Stimulated activated CD8-positive, alpha-beta memory T cell treated with anti-CD3 and anti-CD28 coated beads, Interleukin-12 subunit alpha, Interleukin-12 subunit beta, amount 100 ng/mL, for 4 hours (primary cell): ENCODE measurements at regions not wholly inside any gene's neighbourhood (a gene's known extent, or its start where the extent isn't known, plus 50 kb on each side); places are given as distances from the start of the nearest gene placed in this dataset.
"Not testable (repeated sequence)": the region's sequence is repeated elsewhere in the genome, so short reads cannot be mapped to it uniquely, and the experiment has no call there.

ENCODE experiments used
- DNase-seq: peaks from one replicate; pipeline ENCODE4 v3.0.0-alpha.2; 2020; ENCODE audit warnings: low read depth

DNA sequence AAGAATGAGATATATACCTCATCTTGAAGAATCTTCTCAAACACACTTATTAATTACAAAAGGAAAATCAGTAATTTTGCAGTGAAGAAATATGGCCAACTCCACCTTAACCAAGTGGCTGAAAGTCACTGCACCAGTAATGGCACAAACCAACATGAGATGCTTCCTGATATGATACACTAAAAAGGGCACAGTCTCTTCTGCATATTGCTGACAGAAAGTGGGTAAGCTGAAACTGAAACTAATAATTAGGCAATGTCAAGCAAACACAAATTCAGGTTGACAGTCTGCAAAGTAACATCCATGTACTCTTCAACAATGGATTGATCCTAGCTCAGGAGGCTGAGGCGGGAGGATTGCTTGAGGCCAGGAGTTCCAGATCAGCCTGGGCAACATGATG is 56.1 kb downstream of the ZNF22 start:
- DNase-seq, result not testable (repeated sequence)

DNA sequence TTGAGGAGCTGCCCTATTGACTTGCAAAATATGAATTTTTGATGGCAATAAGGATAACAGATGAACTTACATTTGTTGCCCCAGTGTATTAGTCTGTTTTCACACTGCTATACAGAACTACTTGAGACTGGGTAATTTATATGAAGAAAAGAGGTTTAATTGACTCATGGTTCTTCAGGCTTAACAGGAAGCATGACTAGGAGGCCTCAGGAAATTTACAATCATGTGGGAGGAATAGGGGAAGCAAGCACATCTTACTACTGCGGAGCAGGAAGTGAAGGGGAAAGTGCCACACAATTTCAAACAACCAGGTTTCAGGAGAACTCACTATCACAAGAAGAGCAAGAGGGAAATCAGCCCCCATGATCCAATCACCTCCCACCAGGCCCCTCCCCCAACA is 57.9 kb downstream of the ZNF22 start:
- DNase-seq, result no peak

DNA sequence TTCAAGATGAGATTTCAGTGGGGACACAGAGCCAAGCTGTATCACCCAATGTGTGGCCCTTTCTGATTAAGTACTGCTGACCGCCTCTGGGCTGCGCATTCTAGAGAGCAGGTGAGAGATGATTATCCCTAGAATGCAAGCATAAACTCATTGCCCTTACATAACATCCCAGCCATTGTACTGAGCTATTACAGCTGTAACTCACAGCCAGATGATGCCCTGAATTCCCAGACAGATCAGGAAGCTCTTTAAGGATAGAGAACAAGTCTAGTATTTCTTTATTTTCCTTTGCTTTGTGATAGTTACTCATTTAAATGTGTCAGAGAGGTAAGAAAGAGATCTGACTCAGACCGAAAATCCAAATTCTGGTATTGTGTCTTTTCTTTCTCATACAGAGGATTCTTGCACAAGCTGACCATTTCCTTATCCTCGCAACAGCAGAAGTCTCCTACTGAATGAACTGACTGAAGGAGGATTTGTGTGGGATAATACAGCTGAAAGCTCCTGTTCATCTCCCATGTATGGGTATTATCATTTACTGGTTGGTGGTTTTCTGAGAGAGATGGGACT is 58.4 kb downstream of the ZNF22 start:
- no peak for DNase-seq

DNA sequence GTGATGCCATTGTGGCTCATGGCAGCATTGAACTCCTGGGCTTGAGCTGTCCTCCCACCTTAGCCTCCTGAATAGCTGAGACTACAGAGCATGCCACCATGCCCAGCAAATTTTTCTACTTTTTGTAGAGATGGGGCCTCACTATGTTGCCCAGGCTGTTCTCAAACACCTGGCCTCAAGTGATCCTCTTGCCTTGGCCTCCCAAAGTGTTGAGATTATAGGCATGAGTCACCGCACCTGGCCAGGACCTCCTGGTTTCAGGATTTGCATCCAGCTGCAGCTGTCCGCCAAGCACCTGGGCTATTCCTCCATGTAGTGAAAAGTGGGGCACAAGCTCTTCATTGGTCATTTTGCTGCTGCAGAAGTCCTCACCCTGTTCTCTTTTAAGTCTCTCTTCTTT is 58.9 kb downstream of the ZNF22 start:
- DNase-seq, result no peak

DNA sequence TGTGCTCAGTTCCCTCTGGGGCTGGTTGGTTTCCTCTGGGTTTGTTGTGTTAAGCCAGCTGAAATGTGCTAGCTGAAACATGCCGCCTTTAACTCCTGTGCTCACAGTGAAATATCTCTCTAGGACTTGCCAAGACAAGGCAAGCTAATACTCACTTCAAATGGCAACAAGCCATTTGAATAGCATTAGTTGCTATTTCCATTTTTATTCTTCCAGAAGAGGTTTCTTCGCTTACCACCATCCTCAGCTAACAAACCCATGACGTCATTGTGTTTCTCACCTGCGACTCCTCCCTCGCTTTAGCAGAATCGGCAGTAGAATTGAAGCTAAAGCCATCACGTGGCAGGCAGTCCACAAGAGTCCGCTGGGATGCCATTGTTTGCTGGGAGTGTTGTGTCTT is 61.3 kb downstream of the ZNF22 start:
- DNase-seq, result no peak

DNA sequence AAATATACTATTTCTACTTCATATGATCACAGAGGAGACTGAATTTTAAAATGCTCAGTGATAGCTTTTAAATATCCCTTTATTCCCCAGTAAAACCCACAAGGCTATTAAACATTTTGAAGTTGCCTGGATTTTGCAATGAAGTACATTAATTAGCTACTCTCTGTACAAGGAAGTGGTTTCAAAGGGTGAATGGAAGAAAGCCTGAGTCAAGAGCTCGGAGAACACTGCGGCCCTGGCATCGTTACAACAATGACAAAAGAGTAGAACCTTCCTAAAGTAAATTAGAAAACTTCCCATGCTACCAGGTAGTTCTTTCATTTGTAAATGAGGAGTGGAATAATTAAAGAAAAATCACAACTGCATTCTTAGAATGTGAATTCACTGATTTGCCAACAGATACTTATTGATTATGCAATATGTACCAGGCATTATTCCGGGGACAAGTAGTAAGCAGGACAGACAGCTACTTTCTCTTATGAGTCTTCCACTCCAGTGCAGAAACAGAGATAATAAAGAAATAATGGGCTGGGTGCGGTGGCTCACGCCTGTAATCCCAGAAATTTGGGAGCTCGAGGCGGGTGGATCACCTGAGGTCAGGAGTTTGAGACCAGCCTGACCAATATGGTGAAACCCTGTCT is 63.0 kb downstream of the ZNF22 start:
- no peak for DNase-seq

DNA sequence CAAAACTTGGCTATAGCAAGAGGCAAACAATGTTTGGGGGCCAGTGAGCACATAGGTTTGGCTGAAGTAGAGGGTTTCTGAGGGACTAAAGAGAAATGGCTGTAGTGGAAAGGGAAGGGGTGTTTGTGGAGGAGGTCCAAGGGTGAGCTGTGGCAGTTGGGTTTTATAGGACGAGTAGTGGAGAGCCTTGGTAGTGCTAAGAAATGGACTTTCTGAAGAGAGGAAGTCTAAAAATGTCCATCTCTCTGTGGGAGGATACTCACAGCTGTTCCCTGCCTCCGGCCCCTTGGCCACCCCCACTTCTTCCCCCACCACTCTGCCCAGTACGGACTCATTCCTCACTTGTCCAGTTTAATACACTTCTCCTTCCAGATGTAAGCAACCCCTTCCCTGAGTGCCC is 64.3 kb downstream of the ZNF22 start:
- DNase-seq, result no peak

DNA sequence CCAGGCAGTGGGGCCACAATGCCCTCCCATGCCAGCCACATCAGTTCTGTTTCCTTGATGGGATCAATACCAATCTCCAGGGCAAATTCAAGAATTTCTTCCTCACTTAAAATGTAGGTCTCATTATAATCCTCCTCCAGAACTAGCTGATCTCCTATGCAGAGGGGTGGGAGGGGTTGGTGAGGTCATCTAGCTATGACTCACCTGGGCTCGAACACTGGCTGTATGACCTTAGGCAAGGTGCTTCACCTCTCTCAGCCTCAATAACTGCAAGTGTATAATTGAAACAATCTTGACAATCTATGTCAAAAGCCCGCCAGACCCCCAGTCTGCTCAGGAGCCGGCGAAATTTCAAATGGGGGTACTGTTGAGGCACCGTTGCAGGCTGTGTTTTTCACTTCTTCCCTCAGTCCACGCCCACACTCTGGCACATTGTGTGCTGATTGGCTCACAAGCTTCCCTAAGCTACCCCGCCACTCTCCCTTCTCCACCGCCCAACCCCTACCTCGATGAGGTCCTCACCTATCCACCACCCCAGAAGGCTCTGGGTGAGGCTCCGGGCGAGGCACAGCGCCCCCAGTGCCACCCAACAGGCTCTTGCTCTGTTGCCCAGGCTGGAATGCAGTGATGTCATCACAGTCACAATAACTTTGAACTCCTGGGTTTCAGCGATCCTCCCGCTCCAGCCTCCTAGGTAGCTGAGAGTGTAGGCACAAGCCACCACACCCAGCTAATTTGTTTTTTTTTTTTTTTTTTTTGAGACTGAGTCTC is 70.5 kb downstream of the ZNF22 start:
- no peak for DNase-seq

DNA sequence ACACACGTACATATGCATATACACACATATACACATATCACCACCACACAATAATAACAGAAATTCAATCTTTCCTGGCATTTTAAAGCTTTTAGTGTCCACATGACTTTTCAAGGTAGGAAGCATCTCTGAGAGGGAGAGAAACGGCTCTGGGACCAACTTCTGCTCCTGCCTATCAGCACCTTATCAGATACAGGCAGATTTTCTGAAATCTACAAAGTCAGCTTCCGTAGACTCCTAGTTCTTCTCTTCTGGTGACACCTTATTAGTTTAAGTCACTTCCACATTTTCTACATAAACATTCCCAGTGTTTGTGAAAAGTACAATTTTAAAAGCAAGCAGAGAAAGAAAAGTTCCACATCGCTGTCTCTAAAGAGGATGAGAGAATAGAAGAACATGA is 74.5 kb downstream of the ZNF22 start:
- DNase-seq, result no peak

DNA sequence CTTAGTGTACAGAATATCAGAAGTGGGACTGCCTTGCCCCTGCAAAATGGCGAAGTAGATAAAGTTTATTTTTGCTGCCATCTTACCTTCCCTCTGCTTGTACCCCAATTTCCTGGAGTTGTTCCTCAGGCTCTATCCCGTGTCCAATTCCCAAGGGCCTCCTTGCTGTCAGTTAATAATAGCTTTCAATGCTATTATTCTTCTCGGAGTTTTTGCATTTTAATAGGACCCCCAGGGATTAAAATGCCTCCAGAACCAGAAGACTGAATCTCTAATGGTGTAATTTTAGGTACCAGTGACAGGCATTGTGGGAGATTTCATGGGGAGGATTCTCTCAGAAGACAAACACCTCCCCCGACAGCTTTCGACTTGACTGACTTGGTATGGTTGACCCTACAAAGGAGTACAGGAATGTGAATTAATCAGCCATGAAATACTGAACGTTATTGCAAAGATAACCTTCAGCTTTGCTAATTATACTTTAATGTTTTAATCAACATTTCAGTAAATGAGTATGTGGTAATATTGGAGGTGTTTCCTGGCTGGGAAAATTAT is 75.2 kb downstream of the ZNF22 start:
- no peak for DNase-seq

DNA sequence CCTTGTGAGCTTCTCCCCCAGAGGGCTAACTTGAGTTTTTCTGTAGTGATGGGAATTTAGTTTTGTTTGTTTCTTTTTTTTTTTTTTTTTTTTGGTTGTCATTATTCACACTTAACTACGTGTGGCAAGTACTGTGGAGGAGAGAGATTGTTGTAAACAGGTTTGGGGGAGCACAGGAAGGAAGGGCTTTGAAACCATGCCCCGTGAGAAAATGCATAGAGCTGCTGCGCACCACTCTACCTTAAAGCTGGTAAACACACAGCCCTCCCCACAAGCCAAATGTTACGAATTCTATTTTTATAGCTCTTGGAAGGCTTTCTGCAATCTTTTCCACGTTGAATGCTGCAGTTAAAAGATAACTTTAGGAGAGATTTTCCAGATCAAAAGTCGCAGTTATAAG is 76.2 kb downstream of the ZNF22 start:
- DNase-seq, result no peak

DNA sequence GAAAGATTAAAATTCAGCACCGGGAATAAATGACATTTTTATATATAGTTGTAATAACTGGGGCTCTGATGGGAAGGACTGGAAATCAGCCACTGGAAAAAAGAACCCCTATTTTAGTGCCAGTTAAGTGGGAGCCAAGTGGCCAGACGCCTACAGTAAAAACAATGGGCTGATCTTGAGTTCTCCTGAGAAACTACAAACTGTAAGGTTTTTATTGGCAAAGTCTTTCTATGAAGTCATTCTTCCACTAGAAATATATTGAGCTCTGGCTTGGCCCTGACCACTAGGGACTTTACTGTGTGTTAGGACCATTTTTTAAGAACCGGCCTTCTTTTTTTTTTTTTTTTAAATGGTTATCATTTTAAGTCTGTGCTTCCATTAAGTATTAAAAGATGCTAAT is 79.6 kb downstream of the ZNF22 start:
- no peak for DNase-seq

DNA sequence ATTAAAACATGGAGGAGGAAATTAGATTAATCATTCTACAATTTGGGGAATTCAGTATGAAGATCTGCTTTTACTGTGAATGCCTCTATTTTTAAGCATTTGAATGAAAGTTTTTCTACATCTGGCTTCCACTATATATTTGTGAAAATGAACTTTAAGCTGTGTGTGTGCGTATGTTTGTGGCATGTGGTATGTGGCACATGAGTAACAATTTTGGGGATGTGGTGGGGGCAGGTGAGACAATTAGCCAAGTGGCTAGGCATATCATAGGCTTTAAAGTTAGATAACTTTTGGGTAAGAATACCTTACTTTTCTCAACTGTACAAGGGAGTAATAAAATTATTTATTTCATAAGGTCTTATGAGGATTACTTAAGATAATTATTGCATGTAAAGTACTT is 81.5 kb downstream of the ZNF22 start:
- DNase-seq, result no peak

DNA sequence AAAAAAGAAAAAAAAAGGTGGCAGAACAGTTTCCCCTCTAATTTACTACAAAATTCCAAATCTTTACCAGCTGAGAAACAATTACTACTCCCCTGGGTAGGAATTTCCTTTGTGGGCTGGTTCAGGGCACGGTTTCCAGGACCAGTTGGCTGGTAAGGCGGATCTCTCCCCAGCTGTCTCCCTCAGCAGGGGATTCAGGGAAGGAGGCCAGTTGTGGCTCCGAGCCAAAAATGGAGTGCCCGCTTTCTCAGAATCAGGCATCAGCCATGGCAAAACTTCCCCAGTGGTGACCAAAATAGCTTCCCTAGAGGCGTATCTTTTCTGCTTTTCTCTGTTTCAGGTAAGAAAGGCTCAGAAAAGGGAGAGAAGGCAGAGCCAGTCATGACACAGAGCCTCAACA is 91.2 kb downstream of the ZNF22 start:
- no peak for DNase-seq

DNA sequence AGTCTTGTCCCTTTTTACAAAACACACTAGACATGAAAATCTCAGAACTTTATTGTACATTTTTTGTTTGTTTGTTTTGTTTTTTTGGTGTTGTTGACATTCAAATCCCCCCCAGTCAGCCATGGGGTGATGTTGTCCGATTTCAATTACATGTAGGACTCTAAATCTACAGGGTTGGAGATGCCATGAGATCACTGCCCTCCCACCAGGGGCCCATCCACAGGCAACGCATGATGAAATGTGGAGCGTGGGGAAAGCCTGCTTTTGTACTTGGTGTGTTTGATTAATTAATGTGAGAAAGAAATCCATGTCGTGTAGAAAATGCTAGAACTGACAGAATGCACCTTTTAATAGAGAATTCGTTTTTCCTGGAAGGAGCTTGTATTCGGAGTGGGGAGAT is 93.2 kb downstream of the ZNF22 start:
- DNase-seq, result no peak

DNA sequence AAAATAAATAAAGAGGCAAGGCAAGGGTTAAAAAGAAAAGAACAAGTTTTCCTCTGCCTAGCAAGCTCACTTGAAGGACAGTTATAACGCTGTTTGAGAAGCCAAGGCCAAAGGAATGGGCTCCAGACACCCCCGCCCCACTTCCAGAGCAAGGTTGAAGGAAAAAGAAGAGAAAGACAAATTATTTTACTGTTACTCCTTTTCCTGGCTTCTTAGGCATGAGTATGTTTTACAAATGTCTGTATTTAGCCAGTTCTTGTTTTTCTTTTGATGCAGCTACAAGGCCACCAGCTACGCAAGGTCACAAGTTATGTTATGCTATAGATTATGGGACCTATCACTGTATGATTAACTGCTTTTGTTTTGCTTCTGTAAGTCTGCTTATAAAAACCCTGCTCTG is 94.6 kb downstream of the ZNF22 start:
- no peak for DNase-seq

DNA sequence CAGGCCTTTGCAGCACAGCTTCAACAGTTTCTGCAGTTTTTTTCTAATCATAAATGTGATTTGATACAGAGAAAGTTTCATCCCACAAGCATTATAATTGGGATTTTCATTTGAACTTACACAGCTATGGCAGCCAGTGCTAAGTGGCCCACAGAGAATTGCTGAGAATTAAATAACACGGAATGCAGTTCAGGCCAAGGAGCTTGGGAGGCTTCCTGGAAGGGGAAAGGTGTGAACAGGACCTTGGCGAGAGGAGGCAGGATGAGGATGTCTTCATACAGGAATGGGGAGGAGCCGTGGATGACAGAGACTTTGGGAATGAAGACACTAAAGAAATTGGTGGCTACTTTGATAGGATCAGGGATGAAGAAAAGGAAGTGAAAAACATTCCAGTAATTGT is 95.3 kb downstream of the ZNF22 start:
- no peak for DNase-seq

DNA sequence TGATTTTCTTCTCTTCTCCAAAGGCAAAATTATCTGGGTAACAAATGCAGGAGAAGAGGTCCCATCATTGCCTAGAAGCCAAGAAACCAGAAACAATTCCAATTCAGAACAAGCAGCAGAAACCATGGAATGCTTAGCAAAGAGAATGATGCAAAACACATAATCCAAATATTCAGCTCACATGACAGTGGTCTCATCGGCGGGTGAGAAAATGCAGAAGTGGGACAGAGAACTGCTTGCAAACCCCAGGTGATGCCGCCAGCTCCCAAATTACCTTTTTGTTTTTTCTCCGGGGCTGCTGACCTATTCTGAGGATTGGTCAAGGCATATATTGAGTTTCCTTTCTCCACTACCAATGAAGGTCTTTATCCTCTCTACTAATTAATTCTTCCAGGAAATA is 99.7 kb downstream of the ZNF22 start:
- DNase-seq, result no peak

DNA sequence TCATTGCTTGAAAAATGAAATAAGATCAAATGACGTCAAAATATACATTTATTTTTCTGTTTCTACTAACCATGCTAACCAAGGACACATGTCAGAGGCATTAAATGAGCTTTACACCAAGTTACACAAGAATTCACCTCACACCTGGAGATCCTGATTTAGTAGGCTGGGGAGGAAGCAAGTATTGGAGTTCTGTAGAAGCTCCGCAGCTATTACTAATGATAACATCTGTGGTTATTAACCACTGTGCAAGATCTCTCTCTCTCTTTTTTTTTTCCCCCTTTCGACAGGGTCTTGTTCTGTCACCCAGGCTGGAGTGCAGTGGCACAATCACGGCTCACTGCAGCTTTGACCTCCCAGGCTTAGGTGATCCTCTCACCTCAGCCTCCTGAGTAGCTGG is 104.0 kb downstream of the ZNF22 start:
- no peak for DNase-seq

DNA sequence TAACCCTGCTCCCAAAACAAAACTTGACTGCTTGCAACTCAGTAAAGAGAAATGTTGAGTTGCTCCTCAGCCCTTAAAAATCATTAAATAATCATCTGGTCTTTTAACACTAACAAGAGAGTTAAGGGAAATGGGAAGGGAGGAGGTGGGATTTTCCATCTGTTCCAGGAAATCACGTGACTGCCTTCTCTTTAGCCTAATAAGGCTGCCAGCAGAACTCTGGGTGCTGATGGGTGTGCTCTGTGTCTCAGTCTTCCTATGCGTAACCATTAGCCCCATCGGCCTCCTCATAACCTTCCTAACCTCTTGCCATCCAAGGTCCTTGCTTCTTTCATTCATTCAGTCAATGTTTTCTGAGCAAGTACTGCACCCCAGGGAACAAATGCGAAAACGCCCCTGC is 104.6 kb downstream of the ZNF22 start:
- not testable (repeated sequence) for DNase-seq

DNA sequence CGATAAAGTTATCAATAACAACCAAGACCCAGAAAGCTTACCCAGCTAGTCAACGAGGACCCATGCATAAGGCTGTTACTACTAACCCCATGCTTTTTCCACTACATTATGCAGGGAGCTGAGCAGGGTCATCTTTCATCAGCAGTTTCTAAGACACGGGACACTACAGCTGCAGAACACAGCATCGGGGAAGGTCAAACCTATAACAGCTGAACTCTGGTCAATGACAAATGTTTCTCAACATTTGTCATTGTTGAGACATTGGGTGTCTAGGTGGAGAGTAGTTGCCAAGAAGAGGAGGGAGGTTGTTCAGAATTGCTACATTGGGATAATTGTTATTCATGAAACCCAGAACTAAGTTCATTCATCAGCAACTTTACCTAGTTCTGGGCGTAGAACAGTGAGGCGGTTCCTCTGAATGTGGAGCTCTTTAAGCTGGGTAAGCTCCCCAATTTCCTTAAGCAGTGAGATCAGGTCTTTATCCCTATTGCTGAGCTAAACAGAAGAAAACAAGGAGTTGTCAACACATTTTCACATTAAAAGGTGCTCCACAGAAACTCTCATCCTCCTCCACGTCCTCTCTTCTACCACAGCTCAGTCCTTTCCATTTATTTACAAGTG is 105.6 kb downstream of the ZNF22 start:
- DNase-seq, result no peak

DNA sequence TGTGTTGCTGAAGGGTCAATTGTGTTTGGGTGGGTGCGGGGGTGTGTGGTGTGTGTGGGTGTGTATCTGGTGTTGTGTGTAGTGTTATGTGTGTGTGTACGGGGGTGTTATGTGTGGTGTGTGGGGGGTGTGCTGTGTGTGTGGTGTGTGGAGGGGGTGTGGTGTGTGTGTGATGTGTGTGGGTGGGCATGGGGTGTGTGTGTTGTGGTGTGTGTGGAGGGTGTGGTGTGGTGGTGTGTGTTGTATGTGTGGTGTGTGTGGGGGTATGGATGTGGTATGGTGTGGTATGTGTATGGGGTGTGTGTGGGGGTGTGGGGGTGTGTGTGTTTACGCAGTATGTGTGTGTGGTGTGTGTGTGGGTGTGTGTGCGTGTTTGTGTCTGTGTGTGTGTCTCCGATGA is 110.8 kb downstream of the ZNF22 start:
- no peak for DNase-seq

DNA sequence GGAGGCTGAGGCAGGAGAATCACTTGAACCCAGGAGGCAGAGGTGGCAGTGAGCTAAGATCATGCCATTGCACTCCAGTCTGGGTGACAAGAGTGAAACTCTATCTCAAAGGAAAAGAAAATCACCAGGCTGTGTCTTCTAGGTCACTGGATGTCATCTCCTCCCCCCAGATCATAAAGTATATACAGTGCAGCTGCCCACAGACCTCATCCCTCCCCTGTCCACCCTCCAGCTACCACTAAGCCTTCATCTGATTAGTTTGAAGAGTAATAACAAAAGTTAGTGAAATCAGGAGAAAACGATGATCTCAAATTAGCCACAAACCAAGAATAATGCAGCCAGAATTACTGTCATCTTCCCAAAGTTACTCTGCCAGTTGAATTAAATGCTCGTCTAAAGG is 117.2 kb downstream of the ZNF22 start:
- DNase-seq, result not testable (repeated sequence)
